Nephron (organoid): ENCODE measurements at regions not wholly inside any gene's neighbourhood (a gene's known extent, or its start where the extent isn't known, plus 50 kb on each side); places are given as distances from the start of the nearest gene placed in this dataset.
A peak's percentile ranks its signal among the peaks of the same experiment; 100 is the strongest.

ENCODE experiments used
- H3K27ac Mint-ChIP-seq, 3 experiments: 2 replicates each; pipeline ENCODE4 v1.8.0; 2020; ENCODE audit warnings: mixed read lengths in 3 of 3, mild to moderate bottlenecking in 2 of 3, moderate library complexity in 1 of 3
- H3K27me3 Mint-ChIP-seq: 2 replicates; pipeline ENCODE4 v1.8.0; 2021; ENCODE audit warnings: low read depth, mild to moderate bottlenecking, moderate library complexity, mixed read lengths
- H3K36me3 Mint-ChIP-seq: 2 replicates; pipeline ENCODE4 v1.8.0; 2020; ENCODE audit warnings: low read depth, mixed read lengths
- H3K4me1 Mint-ChIP-seq: 2 replicates; pipeline ENCODE4 v1.8.0; 2020; ENCODE audit warnings: mixed read lengths
- H3K4me3 Mint-ChIP-seq, 3 experiments: 2 replicates each; pipeline ENCODE4 v1.8.0; 2020; ENCODE audit warnings: mild to moderate bottlenecking in 3 of 3, mixed read lengths in 3 of 3, moderate library complexity in 2 of 3
- H3K9me3 Mint-ChIP-seq: 2 replicates; pipeline ENCODE4 v1.8.0; 2020; ENCODE audit warnings: mixed read lengths
- TF ChIP-seq, protein P1 (sequence below), 3 experiments: fragments of 200-600 bp; sonication (generic); IDR thresholded peaks; one replicate each; pipeline ENCODE4 v1.5.0; 2021; ENCODE audit warnings: antibody characterized with exemption in 3 of 3; ENCODE audit not compliant: unreplicated experiment in 3 of 3

DNA sequence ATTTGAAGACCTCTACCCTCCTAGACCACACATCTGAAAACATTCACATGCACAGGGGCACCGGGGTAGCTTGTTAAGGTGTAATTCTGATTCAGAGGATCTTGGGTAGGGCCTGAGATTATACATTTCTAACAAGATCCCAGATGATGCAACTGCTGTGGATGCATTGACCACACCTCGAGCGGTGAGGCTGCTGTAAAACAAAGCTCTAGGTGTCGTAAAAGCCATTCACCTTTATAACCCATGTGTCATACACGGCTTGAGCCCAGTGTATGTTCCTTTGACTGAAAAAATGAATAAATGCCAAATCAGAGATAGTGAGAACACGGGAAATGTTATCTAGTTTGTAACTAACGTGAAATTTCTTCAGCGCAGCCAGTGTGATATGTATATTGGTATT lies 1578.2 kb upstream of the WWC1 start:
- Mint-ChIP-seq H3K4me3 (no peak overlapping the region), H3K9me3 (peaks cover 3% of the 10 kb centered on the region), H3K27me3 (no peaks in the 10 kb centered on the region), H3K4me1 (no peaks in the 10 kb centered on the region), H3K36me3 (no peaks in the 10 kb centered on the region), H3K27ac (no peak overlapping the region)
- TF ChIP-seq, protein P1, sequence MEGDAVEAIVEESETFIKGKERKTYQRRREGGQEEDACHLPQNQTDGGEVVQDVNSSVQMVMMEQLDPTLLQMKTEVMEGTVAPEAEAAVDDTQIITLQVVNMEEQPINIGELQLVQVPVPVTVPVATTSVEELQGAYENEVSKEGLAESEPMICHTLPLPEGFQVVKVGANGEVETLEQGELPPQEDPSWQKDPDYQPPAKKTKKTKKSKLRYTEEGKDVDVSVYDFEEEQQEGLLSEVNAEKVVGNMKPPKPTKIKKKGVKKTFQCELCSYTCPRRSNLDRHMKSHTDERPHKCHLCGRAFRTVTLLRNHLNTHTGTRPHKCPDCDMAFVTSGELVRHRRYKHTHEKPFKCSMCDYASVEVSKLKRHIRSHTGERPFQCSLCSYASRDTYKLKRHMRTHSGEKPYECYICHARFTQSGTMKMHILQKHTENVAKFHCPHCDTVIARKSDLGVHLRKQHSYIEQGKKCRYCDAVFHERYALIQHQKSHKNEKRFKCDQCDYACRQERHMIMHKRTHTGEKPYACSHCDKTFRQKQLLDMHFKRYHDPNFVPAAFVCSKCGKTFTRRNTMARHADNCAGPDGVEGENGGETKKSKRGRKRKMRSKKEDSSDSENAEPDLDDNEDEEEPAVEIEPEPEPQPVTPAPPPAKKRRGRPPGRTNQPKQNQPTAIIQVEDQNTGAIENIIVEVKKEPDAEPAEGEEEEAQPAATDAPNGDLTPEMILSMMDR (IDR thresholded peaks at IDR 0.05; ENCODE audit: unreplicated experiment in 3 of 3), result no peak

DNA sequence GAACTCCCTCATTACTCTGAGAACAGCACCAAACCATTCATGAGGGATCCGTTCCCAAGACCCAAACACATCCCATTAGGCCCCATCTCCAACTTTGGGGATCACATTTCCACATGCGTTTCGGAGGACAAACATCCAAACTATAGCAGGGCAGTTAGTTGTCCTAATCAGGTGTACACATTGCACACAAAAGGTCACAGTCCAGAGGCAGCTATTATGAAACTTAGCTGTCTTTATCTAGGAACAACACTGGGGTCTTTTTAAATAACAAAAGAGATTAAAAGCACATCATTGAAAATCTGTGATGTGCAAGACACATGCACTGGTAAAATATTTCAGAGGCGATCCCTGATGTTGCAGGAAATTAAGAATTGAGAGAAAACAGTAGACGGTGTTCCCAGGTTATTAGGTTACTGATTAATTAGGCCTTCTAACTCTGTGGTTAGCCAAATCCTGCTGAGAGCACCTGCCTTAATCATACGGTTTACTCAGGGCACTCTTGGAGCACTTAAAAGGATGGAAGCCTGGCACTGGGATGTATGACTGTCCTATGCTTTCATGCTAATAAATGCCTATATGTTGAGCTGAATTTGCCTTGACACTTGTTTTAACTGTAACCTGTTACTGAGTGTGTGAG lies 1574.5 kb upstream of the WWC1 start:
- peaks cover 3% of the 10 kb centered on the region for H3K9me3 Mint-ChIP-seq

DNA sequence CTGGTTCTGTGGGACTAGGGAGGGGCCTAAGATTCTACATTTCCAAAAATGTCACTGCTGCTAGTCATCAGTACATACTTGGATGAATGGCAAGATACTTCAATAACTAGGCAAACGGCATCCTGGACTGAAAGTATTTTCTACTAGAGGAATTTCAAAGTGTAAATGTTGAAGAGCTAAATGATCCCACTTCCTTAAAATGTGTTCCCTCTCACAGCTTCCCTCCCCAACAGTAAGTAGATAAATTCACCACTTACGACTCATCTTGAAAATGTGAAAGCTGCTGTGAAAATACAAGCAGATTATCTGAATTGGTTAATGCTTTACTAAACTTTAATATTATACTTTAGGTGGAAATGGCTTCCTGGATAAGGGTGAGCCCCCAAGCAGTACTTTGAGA lies 1571.5 kb upstream of the WWC1 start:
- Mint-ChIP-seq H3K36me3 (no peaks in the 10 kb centered on the region), H3K4me1 (no peaks in the 10 kb centered on the region), H3K27ac (no peak overlapping the region), H3K4me3 (no peak overlapping the region), H3K9me3 (peaks cover 3% of the 10 kb centered on the region), H3K27me3 (no peaks in the 10 kb centered on the region)
- TF ChIP-seq, protein P1 (IDR thresholded peaks at IDR 0.05; ENCODE audit: unreplicated experiment in 3 of 3), result no peak

More for the DNA sequence above, 1574.5 kb upstream of the WWC1 start:
- H3K27ac Mint-ChIP-seq, result peak overlapping the region in 1 of 3 experiments; percentile 45
- H3K4me3 Mint-ChIP-seq, result no peak overlapping the region
- TF ChIP-seq, protein P1 (IDR thresholded peaks at IDR 0.05; ENCODE audit: unreplicated experiment in 3 of 3), result no peak
- H3K27me3 Mint-ChIP-seq, result no peaks in the 10 kb centered on the region
- H3K4me1 Mint-ChIP-seq, result no peaks in the 10 kb centered on the region
- no peaks in the 10 kb centered on the region for H3K36me3 Mint-ChIP-seq

DNA sequence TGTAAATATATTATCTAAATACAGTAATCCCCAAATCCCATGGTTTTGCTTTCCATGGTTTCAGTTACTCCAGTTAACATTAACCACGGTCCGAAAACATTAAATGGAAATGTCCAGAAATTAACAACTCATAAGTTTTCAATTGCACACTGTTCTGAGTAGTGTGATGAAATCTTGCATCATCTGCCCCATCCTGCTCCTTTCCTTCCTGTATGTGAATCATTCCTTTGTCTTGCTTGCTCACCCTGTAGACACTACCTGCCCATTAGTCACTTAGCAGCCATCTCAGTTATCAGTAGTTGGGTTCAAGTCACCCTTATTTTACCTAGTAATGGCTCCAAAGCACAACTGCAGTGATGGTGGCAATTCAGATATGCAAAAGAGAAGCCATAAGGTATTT lies 1568.5 kb upstream of the WWC1 start:
- Mint-ChIP-seq H3K27ac (no peak overlapping the region), H3K27me3 (no peaks in the 10 kb centered on the region), H3K9me3 (no peaks in the 10 kb centered on the region), H3K4me3 (no peak overlapping the region), H3K4me1 (no peaks in the 10 kb centered on the region), H3K36me3 (no peaks in the 10 kb centered on the region)
- TF ChIP-seq, protein P1 (IDR thresholded peaks at IDR 0.05; ENCODE audit: unreplicated experiment in 3 of 3), result no peak

DNA sequence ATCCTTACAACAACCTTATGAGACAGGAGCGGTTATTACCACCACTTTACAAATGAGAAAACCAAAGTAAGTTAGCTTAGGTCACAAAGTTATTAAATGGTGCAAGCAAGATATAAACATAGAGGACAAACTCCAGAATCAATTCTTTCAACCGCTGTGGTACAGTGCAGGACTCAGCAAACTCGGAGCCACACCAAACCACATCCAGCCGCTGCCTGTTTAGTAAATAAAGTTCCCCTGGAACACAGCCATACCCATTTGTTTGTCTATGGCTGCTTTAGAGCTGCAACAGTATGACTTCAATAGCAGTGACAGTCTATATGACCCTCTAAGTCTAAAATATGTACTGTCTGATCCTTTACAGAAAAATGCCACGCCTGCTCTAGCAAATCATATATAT lies 1567.2 kb upstream of the WWC1 start:
- TF ChIP-seq, protein P1 (IDR thresholded peaks at IDR 0.05; ENCODE audit: unreplicated experiment in 3 of 3), result no peak
- no peak overlapping the region for H3K4me3 Mint-ChIP-seq
- H3K36me3 Mint-ChIP-seq, result no peaks in the 10 kb centered on the region
- no peaks in the 10 kb centered on the region for H3K27me3 Mint-ChIP-seq
- H3K9me3 Mint-ChIP-seq, result no peaks in the 10 kb centered on the region
- no peak overlapping the region for H3K27ac Mint-ChIP-seq
- no peaks in the 10 kb centered on the region for H3K4me1 Mint-ChIP-seq

DNA sequence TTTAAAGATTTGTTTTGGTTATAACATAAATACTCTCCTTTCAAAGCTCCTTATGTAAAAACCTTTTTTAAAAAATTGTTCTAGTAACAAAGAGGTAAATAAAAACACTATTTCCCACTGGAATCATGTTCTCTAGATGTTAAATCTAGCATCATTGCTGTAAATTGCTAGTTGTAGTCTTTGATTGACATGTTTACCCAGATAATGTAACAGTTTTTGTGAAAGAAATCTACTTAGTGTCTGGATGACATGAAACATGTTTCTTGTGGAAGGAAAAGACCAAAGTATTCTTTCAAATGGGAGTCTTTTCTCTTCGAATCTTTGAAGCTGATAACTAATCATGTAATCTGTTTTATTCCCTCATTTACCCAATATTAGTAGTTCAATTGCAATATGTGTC lies 1565.9 kb upstream of the WWC1 start:
- H3K27ac Mint-ChIP-seq, result no peak overlapping the region
- H3K4me1 Mint-ChIP-seq, result no peaks in the 10 kb centered on the region
- H3K27me3 Mint-ChIP-seq, result no peaks in the 10 kb centered on the region
- TF ChIP-seq, protein P1 (IDR thresholded peaks at IDR 0.05; ENCODE audit: unreplicated experiment in 3 of 3), result no peak
- H3K9me3 Mint-ChIP-seq, result no peaks in the 10 kb centered on the region
- no peaks in the 10 kb centered on the region for H3K36me3 Mint-ChIP-seq
- no peak overlapping the region for H3K4me3 Mint-ChIP-seq
